ENCODE measurements at regions not wholly inside any gene's neighbourhood (a gene's known extent, or its start where the extent isn't known, plus 50 kb on each side); places are given as distances from the start of the nearest gene placed in this dataset.

DNA sequence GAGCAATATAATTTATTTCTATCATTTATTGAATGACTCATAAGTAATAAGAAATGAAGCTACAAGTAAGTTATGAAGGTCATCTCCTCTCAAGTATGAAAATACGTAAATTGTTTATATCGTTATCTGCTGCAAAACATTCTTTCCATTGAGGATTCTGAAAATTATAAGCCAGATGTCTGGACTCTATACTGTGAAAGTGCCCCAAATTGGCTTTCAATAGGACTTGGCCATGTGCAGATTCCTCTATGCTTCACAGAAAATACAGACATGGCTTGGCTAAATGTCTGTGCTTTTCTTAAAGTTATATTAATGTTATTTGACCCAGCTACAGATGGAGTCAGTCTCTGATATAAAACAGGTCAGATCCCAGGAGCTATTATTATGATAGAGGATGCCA, 2109.9 kb upstream of the AGA start:
- TF ChIP-seq, protein P1, sequence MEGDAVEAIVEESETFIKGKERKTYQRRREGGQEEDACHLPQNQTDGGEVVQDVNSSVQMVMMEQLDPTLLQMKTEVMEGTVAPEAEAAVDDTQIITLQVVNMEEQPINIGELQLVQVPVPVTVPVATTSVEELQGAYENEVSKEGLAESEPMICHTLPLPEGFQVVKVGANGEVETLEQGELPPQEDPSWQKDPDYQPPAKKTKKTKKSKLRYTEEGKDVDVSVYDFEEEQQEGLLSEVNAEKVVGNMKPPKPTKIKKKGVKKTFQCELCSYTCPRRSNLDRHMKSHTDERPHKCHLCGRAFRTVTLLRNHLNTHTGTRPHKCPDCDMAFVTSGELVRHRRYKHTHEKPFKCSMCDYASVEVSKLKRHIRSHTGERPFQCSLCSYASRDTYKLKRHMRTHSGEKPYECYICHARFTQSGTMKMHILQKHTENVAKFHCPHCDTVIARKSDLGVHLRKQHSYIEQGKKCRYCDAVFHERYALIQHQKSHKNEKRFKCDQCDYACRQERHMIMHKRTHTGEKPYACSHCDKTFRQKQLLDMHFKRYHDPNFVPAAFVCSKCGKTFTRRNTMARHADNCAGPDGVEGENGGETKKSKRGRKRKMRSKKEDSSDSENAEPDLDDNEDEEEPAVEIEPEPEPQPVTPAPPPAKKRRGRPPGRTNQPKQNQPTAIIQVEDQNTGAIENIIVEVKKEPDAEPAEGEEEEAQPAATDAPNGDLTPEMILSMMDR (IDR thresholded peaks at IDR 0.05; ENCODE audit: insufficient read depth, low read depth, low read length), result no peak
- no peak for TF ChIP-seq EZH2 (IDR thresholded peaks at IDR 0.05; ENCODE audit: insufficient read depth, low read length)
